Upper lobe of left lung (tissue), 6 donors: ENCODE measurements at regions not wholly inside any gene's neighbourhood (a gene's known extent, or its start where the extent isn't known, plus 50 kb on each side); places are given as distances from the start of the nearest gene placed in this dataset.

Experiments used
- ATAC-seq, 2 donors: fragments of 200-7000 bp; cut with Tn5 transposase; one replicate each; pipeline ENCODE4 v1.9.1; 2022; ENCODE audit warnings: mild to moderate bottlenecking in 2 of 2, moderate library complexity in 2 of 2; ENCODE audit not compliant: low FRiP score in 2 of 2
- DNase-seq, 2 donors: peaks; one replicate each; pipeline ENCODE4 v3.0.0-alpha.2; 2019 to 2020
- H3K27ac ChIP-seq, 4 donors: fragments of 200-600 bp; sonication (generic); one replicate each; pipeline ENCODE4 v1.5.1; 2016 to 2019
- H3K27me3 ChIP-seq, 4 donors: fragments of 200-600 bp; sonication (generic); one replicate each; pipeline ENCODE4 v1.5.1; 2017 to 2019
- H3K36me3 ChIP-seq, 4 donors: fragments of 200-600 bp; sonication (generic); one replicate each; pipeline ENCODE4 v1.5.1; 2016 to 2019
- H3K4me1 ChIP-seq, 4 donors: fragments of 200-600 bp; sonication (generic); one replicate each; pipeline ENCODE4 v1.5.1; 2018 to 2019
- H3K4me3 ChIP-seq, 4 donors: fragments of 200-600 bp; sonication (generic); one replicate each; pipeline ENCODE4 v1.5.1; 2017 to 2019; ENCODE audit warnings: mild to moderate bottlenecking in 2 of 4, moderate library complexity in 1 of 4
- H3K9me3 ChIP-seq, 4 donors: fragments of 200-600 bp; sonication (generic); one replicate each; pipeline ENCODE4 v1.5.1; 2018 to 2019
- EP300 ChIP-seq, 4 donors: sonication (generic); formaldehyde crosslinking; IDR thresholded peaks; one replicate each; pipeline ENCODE4 v1.5.1; 2017; ENCODE audit warnings: antibody characterized with exemption in 4 of 4, control low read depth in 2 of 4
- POLR2A ChIP-seq, 4 donors: fragments of 450-650 bp; IDR thresholded peaks; one replicate each; pipeline ENCODE4 v1.5.1; 2016 to 2017; ENCODE audit warnings: antibody characterized with exemption in 4 of 4, mild to moderate bottlenecking in 2 of 4
- POLR2AphosphoS5 ChIP-seq, 2 donors: sonication (generic); formaldehyde crosslinking; IDR thresholded peaks; one replicate each; pipeline ENCODE4 v1.5.1; 2017; ENCODE audit warnings: antibody characterized with exemption in 2 of 2
- WGBS, 2 donors: methylation state at CpG; one replicate each; pipeline ENCODE4 v1.1.5; 2017 to 2018; 5-methylcytosine and 5-hydroxymethylcytosine counted together
- TF ChIP-seq, protein P1 (sequence below), 6 experiments: fragments of 450-650 bp in 4 of 6; fragments of 200-600 bp in 2 of 6; sonication (generic) in 2 of 6; IDR thresholded peaks; one replicate each; pipeline ENCODE4 v1.5.1; 2016 to 2019; ENCODE audit warnings: antibody characterized with exemption in 6 of 6
- donor health status: DM: no; HTN: no; CAD: no; lungs with moderate emphysema.
- donor health status: DM: no; HTN: yes; CAD: no; lungs with severe emphysema.

GRCh38 chr5:111901296-111901695 is 144.3 kb upstream of the NREP start:
- no peak for TF ChIP-seq EP300 (IDR thresholded peaks at IDR 0.05)
- TF ChIP-seq POLR2AphosphoS5 (IDR thresholded peaks at IDR 0.05), result no peak
- no peak for TF ChIP-seq POLR2A (IDR thresholded peaks at IDR 0.05)
- Histone ChIP-seq H3K27ac (no peak overlapping the region), H3K4me1 (no peaks in the 10 kb centered on the region), H3K4me3 (no peak overlapping the region), H3K36me3 (no peaks in the 10 kb centered on the region), H3K9me3 (no peaks in the 10 kb centered on the region), H3K27me3 (no peaks in the 10 kb centered on the region)
- WGBS, 2 donors, result 37 to 40% methylated on average over 2 of the region's 2 CpGs
- ATAC-seq (no peak), DNase-seq (no peak)

- TF ChIP-seq POLR2AphosphoS5 (IDR thresholded peaks at IDR 0.05), result no peak
- TF ChIP-seq, protein P1, sequence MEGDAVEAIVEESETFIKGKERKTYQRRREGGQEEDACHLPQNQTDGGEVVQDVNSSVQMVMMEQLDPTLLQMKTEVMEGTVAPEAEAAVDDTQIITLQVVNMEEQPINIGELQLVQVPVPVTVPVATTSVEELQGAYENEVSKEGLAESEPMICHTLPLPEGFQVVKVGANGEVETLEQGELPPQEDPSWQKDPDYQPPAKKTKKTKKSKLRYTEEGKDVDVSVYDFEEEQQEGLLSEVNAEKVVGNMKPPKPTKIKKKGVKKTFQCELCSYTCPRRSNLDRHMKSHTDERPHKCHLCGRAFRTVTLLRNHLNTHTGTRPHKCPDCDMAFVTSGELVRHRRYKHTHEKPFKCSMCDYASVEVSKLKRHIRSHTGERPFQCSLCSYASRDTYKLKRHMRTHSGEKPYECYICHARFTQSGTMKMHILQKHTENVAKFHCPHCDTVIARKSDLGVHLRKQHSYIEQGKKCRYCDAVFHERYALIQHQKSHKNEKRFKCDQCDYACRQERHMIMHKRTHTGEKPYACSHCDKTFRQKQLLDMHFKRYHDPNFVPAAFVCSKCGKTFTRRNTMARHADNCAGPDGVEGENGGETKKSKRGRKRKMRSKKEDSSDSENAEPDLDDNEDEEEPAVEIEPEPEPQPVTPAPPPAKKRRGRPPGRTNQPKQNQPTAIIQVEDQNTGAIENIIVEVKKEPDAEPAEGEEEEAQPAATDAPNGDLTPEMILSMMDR (IDR thresholded peaks at IDR 0.05), result no peak
- no peak for TF ChIP-seq POLR2A (IDR thresholded peaks at IDR 0.05)
- TF ChIP-seq EP300 (IDR thresholded peaks at IDR 0.05), result no peak
- ATAC-seq, result no peak
- 47 to 50% methylated on average over 1 of the region's 1 CpG for WGBS, 2 donors
- Histone ChIP-seq H3K27ac (no peak overlapping the region), H3K9me3 (peaks cover 0 to 7% (median 0%) of the 10 kb centered on the region in 4 donors), H3K4me1 (no peaks in the 10 kb centered on the region), H3K4me3 (no peak overlapping the region), H3K36me3 (no peaks in the 10 kb centered on the region), H3K27me3 (no peaks in the 10 kb centered on the region)
- DNase-seq, result no peak
These were observed 136.0 kb upstream of the NREP start for GRCh38 chr5:111892949-111893348.

- H3K36me3 ChIP-seq, result no peaks in the 10 kb centered on the region
These were observed 130.7 kb upstream of the NREP start for GRCh38 chr5:111887706-111888105.

GRCh38 chr5:111869681-111870080 is 112.7 kb upstream of the NREP start:
- H3K27ac ChIP-seq, result no peak overlapping the region
- H3K4me3 ChIP-seq, result no peak overlapping the region
- no peaks in the 10 kb centered on the region for H3K9me3 ChIP-seq
- no peaks in the 10 kb centered on the region for H3K4me1 ChIP-seq
- no peaks in the 10 kb centered on the region for H3K27me3 ChIP-seq
- WGBS, 2 donors, result 63 to 81% methylated on average over 2 of the region's 2 CpGs
- TF ChIP-seq, protein P1 (IDR thresholded peaks at IDR 0.05), result no peak
- no peak for TF ChIP-seq POLR2A (IDR thresholded peaks at IDR 0.05)
- TF ChIP-seq POLR2AphosphoS5 (IDR thresholded peaks at IDR 0.05), result no peak
- TF ChIP-seq EP300 (IDR thresholded peaks at IDR 0.05), result no peak
- no peak for ATAC-seq
- no peak for DNase-seq
- H3K36me3 ChIP-seq, result no peaks in the 10 kb centered on the region

More at GRCh38 chr5:111887706-111888105, 130.7 kb upstream of the NREP start:
- Histone ChIP-seq H3K9me3 (peaks cover 0 to 7% (median 0%) of the 10 kb centered on the region in 4 donors), H3K4me1 (no peaks in the 10 kb centered on the region), H3K4me3 (no peak overlapping the region), H3K27ac (no peak overlapping the region), H3K27me3 (no peaks in the 10 kb centered on the region)
- TF ChIP-seq POLR2AphosphoS5 (IDR thresholded peaks at IDR 0.05), result no peak
- TF ChIP-seq, protein P1 (IDR thresholded peaks at IDR 0.05), result no peak
- no peak for TF ChIP-seq POLR2A (IDR thresholded peaks at IDR 0.05)
- TF ChIP-seq EP300 (IDR thresholded peaks at IDR 0.05), result no peak
- 87 to 93% methylated on average over 2 of the region's 2 CpGs for WGBS, 2 donors
- ATAC-seq (peak in 1 of 2 donors; percentile 40), DNase-seq (no peak)

GRCh38 chr5:111865356-111865755 is 108.4 kb upstream of the NREP start:
- H3K36me3 ChIP-seq, result no peaks in the 10 kb centered on the region
- no peaks in the 10 kb centered on the region for H3K4me1 ChIP-seq
- no peak for DNase-seq
- no peaks in the 10 kb centered on the region for H3K9me3 ChIP-seq
- H3K4me3 ChIP-seq, result no peak overlapping the region
- TF ChIP-seq POLR2A (IDR thresholded peaks at IDR 0.05) (no peak), EP300 (IDR thresholded peaks at IDR 0.05) (no peak), POLR2AphosphoS5 (IDR thresholded peaks at IDR 0.05) (no peak)
- TF ChIP-seq, protein P1 (IDR thresholded peaks at IDR 0.05), result no peak
- H3K27me3 ChIP-seq, result no peaks in the 10 kb centered on the region
- no peak for ATAC-seq
- H3K27ac ChIP-seq, result no peak overlapping the region
- 82 to 96% methylated on average over 3 of the region's 3 CpGs for WGBS, 2 donors
